SJCRH30 (cell line): ENCODE measurements at regions not wholly inside any gene's neighbourhood (a gene's known extent, or its start where the extent isn't known, plus 50 kb on each side); places are given as distances from the start of the nearest gene placed in this dataset.

Experiments
- DNase-seq, 2 experiments: peaks; one replicate each; pipeline ENCODE4 v3.0.0-alpha.2; 2015 to 2020
- H3K27ac ChIP-seq: fragments of 250-450 bp; sonication (Bioruptor Pico); 2 replicates; pipeline ENCODE4 v1.5.1; 2020; ENCODE audit warnings: mild to moderate bottlenecking, moderate library complexity
- H3K27me3 ChIP-seq: fragments of 250-450 bp; sonication (Bioruptor Pico); 2 replicates; pipeline ENCODE4 v1.5.1; 2020; ENCODE audit warnings: mild to moderate bottlenecking, moderate library complexity
- H3K36me3 ChIP-seq: fragments of 250-450 bp; sonication (Bioruptor Pico); 2 replicates; pipeline ENCODE4 v1.5.1; 2020; ENCODE audit warnings: mild to moderate bottlenecking, moderate library complexity
- H3K4me1 ChIP-seq: fragments of 250-450 bp; sonication (Bioruptor Pico); 2 replicates; pipeline ENCODE4 v1.5.1; 2020; ENCODE audit warnings: mild to moderate bottlenecking, moderate library complexity
- H3K4me3 ChIP-seq: fragments of 250-450 bp; sonication (Bioruptor Pico); 2 replicates; pipeline ENCODE4 v1.5.1; 2020; ENCODE audit warnings: mild to moderate bottlenecking, moderate library complexity
- H3K9me3 ChIP-seq: fragments of 250-450 bp; sonication (Bioruptor Pico); replicated peaks from 2 replicates; pipeline ENCODE4 v1.5.1; 2020; ENCODE audit warnings: mild to moderate bottlenecking, moderate library complexity

- no peaks in the 10 kb centered on the region for H3K9me3 ChIP-seq
- H3K36me3 ChIP-seq: no peaks in the 10 kb centered on the region
- DNase-seq: no peak
- H3K27me3 ChIP-seq: no peaks in the 10 kb centered on the region
- no peak overlapping the region for H3K27ac ChIP-seq
- H3K4me3 ChIP-seq: no peak overlapping the region
- H3K4me1 ChIP-seq: no peaks in the 10 kb centered on the region
Observed at GRCh38 chr10:43870968-43871439, 222.3 kb upstream of the ZNF32 start.

DNA sequence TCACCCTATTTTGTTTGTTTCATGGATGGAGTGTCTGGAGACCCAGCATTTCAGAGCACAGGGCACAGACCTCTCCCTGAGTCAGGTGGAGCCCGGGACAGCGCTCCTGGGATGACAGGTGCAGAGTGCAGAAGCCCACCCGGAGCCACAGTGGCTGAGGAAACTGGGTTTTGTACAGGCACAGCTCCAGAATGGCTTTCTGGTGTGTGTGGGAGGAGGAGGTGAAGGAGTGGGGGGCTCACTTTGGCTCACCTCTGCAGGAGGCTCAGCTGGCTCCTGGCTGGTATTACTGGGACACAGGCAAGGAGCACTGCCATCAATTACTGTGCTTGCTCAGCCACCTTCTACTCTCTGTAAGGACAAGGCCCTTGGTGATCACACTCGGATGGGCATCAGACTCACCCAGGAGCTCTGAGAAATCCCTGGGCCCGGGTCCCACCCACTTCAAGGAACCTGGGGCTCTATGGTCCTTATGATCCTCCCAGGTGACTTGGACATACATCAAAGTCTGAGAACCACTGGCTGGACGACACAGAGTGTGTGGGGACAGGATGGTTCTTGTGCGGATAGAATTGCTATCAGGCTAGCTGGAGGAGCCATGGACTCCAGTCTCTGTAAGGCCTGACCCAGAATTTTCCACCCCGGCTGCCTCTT lies 221.1 kb upstream of the ZNF32 start:
- no peaks in the 10 kb centered on the region for H3K9me3 ChIP-seq
- no peak for DNase-seq
- H3K27me3 ChIP-seq: no peaks in the 10 kb centered on the region
- H3K4me3 ChIP-seq: no peak overlapping the region
- H3K36me3 ChIP-seq: no peaks in the 10 kb centered on the region
- no peak overlapping the region for H3K27ac ChIP-seq
- no peaks in the 10 kb centered on the region for H3K4me1 ChIP-seq

GRCh38 chr10:43868952-43869351 lies 220.3 kb upstream of the ZNF32 start:
- Histone ChIP-seq H3K4me1 (no peaks in the 10 kb centered on the region), H3K4me3 (no peak overlapping the region), H3K27me3 (no peaks in the 10 kb centered on the region), H3K9me3 (no peaks in the 10 kb centered on the region), H3K27ac (no peak overlapping the region), H3K36me3 (no peaks in the 10 kb centered on the region)
- DNase-seq: no peak

GRCh38 chr10:43867667-43868565 lies 219.2 kb upstream of the ZNF32 start:
- no peak for DNase-seq
- H3K4me3 ChIP-seq: no peak overlapping the region
- H3K9me3 ChIP-seq: no peaks in the 10 kb centered on the region
- no peaks in the 10 kb centered on the region for H3K4me1 ChIP-seq
- H3K27ac ChIP-seq: no peak overlapping the region
- no peaks in the 10 kb centered on the region for H3K27me3 ChIP-seq
- no peaks in the 10 kb centered on the region for H3K36me3 ChIP-seq

- no peaks in the 10 kb centered on the region for H3K27me3 ChIP-seq
- no peaks in the 10 kb centered on the region for H3K9me3 ChIP-seq
- no peak overlapping the region for H3K4me3 ChIP-seq
- no peaks in the 10 kb centered on the region for H3K36me3 ChIP-seq
- no peak for DNase-seq
- H3K4me1 ChIP-seq: no peaks in the 10 kb centered on the region
- H3K27ac ChIP-seq: no peak overlapping the region
Observed at GRCh38 chr10:43867113-43867512, 218.4 kb upstream of the ZNF32 start.

DNA sequence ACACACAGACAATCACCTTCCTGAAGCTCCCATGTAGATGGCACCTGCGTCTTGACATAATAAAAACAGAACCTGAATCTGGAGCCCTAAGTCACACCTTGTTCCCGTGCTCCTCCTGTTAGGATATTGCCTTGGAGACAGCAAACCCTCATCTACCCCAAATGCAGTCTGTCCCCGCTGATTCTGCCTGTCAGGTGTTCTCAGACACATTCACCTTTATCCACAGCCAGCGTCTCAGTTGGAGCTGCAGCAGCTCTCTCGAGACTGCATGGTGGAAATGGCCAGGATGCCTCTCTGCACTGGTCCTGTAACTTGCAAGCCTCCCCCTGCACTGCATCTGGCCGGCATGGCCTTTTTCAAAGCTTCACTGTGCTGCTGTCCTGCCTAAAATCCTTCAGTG lies 218.0 kb upstream of the ZNF32 start:
- no peak overlapping the region for H3K27ac ChIP-seq
- no peak overlapping the region for H3K4me3 ChIP-seq
- H3K9me3 ChIP-seq: no peaks in the 10 kb centered on the region
- DNase-seq: no peak
- H3K27me3 ChIP-seq: no peaks in the 10 kb centered on the region
- H3K4me1 ChIP-seq: no peaks in the 10 kb centered on the region
- H3K36me3 ChIP-seq: no peaks in the 10 kb centered on the region

DNA sequence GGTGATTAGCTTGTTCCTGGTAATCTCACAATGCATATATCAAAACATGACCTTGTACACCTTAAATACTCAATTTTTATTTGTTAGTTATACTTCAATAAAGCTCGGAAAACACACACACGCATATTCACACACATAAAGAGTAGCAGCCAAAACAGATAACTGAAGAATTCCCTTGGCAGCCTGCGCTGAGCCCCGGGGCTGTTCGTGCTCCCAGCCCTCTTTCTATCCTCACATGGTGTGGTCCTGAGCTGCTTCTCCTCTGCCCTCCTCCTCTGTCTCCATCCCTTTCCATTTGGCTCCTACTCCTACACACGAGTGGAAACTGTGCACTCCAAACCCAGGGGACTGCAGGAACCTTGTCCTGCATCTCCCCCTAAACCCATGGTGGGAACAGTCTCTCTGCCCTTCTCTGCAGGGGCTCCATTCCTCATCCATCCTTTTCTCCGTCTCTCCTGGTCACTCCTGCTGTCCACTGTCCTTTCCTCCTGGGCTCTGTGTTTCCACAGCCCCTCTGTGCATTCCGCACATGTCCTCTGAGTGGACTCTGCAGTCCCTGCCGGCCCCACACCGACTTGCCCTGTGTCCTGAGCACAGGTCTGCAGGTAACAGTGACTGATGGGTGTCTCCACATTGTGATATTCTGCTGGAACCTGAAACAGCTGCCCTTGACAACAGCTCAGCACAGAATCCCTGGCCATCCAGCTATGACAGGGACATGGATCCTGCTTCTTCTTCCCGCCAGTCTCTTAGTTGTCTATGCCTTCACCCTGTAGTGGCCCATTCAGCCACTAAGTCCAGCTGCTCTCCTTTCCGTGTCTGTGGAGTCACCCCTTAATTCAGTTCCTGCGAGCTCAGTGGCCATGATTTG lies 216.8 kb upstream of the ZNF32 start:
- Histone ChIP-seq H3K36me3 (no peaks in the 10 kb centered on the region), H3K27ac (no peak overlapping the region), H3K4me1 (no peaks in the 10 kb centered on the region), H3K27me3 (no peaks in the 10 kb centered on the region), H3K9me3 (no peaks in the 10 kb centered on the region), H3K4me3 (no peak overlapping the region)
- DNase-seq: no peak

- DNase-seq: no peak
- Histone ChIP-seq H3K27me3 (no peaks in the 10 kb centered on the region), H3K27ac (no peak overlapping the region), H3K9me3 (no peaks in the 10 kb centered on the region), H3K4me3 (no peak overlapping the region), H3K4me1 (no peaks in the 10 kb centered on the region), H3K36me3 (no peaks in the 10 kb centered on the region)
Observed at GRCh38 chr10:43864656-43865055, 216.0 kb upstream of the ZNF32 start.

GRCh38 chr10:43863859-43864591 lies 215.3 kb upstream of the ZNF32 start:
- no peak for DNase-seq
- Histone ChIP-seq H3K4me1 (no peaks in the 10 kb centered on the region), H3K27me3 (no peaks in the 10 kb centered on the region), H3K4me3 (no peak overlapping the region), H3K27ac (no peak overlapping the region), H3K9me3 (no peaks in the 10 kb centered on the region), H3K36me3 (no peaks in the 10 kb centered on the region)

DNA sequence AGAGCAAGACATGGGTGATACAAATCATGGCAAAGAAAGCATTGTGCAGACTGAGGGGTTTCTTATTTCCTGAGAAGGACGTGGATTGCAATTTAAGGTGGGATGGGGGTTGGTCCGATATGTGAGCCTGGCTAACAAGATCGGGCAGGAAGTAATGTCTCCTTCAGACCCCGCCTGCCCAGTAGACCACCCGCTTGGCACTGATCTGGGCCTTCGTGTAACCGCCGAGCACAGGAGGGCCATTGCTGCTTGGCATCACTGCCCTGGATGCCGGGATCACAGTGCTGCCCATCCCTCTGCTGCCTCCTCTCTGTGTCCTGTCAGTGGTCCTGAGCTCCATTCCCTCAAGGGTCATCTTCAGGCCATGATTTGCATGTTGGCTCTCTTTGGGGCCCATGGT lies 214.6 kb upstream of the ZNF32 start:
- Histone ChIP-seq H3K4me3 (no peak overlapping the region), H3K9me3 (no peaks in the 10 kb centered on the region), H3K27me3 (no peaks in the 10 kb centered on the region), H3K27ac (no peak overlapping the region), H3K4me1 (no peaks in the 10 kb centered on the region), H3K36me3 (no peaks in the 10 kb centered on the region)
- DNase-seq: no peak

- Histone ChIP-seq H3K4me1 (no peaks in the 10 kb centered on the region), H3K9me3 (no peaks in the 10 kb centered on the region), H3K4me3 (no peak overlapping the region), H3K27ac (no peak overlapping the region), H3K27me3 (no peaks in the 10 kb centered on the region), H3K36me3 (no peaks in the 10 kb centered on the region)
- no peak for DNase-seq
Observed at GRCh38 chr10:43862756-43863155, 214.1 kb upstream of the ZNF32 start.

DNA sequence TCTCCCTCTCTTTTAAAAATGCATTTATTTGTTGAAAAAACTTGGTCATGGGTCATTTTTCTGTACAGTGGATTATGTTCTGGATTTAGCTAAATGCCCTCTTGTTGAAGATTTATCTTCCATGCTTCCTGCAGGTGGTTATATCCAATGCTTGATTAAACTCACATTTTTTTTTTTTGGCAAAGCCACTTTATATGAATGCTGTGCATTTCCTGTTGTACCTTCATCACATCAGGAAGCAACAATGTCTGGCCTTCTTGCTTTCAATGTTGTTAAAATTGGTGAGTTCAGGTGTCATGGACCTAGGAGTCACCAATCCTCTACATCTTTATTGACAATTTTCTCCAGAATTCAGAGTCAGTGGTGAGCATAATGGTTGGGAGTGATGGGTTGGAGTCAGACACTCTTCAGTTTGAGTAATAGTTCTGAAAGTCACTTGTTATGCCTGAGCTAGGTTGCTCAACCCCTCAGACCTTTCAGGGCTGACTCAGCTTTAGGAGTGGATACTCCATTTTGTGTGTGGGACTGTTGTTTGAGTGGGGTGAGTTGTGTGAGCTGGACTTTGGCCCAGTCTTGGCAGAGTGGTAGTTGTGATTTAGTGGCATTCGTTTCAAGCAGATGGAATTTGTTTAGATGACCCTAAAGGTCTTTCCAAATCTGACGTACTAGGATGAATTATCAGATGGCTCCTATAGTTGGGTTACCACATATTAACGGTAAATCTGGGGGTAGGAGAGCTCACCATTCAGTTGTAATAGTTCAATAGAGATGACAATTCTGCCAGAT lies 213.5 kb upstream of the ZNF32 start:
- DNase-seq: no peak
- Histone ChIP-seq H3K4me1 (no peaks in the 10 kb centered on the region), H3K9me3 (no peaks in the 10 kb centered on the region), H3K27ac (no peak overlapping the region), H3K36me3 (no peaks in the 10 kb centered on the region), H3K27me3 (no peaks in the 10 kb centered on the region), H3K4me3 (no peak overlapping the region)

DNA sequence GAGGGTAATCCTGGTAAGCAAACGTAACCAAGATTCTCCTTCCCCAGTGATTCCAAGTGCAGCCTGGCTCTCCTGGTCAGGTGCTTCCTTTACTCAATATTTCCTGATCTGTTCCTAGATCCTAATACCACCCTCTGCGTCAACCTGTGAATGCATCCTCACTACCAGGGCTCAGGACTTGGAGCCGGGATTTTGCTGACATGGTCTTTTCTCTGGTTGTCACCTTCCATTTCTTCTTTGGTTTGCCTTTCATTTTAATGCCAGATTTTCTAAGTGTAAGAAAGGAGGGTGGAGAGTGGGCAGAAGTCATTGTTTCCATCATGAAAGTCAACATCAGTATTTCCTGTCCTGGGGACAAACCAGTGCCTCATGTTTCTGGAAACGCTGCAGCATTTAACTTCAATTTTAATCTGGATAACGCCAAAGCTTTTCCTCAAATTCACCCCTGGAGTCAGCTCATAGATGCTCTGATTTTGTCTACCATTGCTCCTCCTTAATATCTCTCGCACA lies 210.4 kb upstream of the ZNF32 start:
- no peaks in the 10 kb centered on the region for H3K36me3 ChIP-seq
- no peak for DNase-seq
- no peaks in the 10 kb centered on the region for H3K4me1 ChIP-seq
- H3K9me3 ChIP-seq: no peaks in the 10 kb centered on the region
- no peak overlapping the region for H3K27ac ChIP-seq
- H3K27me3 ChIP-seq: no peaks in the 10 kb centered on the region
- H3K4me3 ChIP-seq: no peak overlapping the region

DNA sequence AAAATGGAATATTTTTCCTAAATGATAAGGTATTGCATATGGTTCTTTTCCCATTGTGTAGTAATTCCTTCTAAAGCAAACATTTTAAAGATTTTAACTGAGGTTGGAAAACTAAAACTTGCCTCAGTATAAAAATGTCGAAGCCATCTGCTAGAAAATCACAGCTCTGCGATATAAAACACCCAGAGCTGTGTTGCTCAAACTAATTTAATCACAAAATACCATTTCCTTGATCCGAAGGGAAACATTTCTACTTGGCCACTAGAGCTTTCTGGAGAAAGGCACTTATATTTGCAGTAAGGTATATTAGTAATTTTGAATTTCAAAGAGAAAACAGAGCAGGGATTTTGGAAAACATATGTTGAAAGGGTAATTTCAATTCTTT lies 209.2 kb upstream of the ZNF32 start:
- Histone ChIP-seq H3K36me3 (no peaks in the 10 kb centered on the region), H3K27ac (no peak overlapping the region), H3K9me3 (no peaks in the 10 kb centered on the region), H3K27me3 (no peaks in the 10 kb centered on the region), H3K4me3 (no peak overlapping the region), H3K4me1 (no peaks in the 10 kb centered on the region)
- DNase-seq: no peak
